ENCODE measurements at regions not wholly inside any gene's neighbourhood (a gene's known extent, or its start where the extent isn't known, plus 50 kb on each side); places are given as distances from the start of the nearest gene placed in this dataset.

GRCh38 chr7:21092766-21093702 is 306.3 kb upstream of the SP8 start:
- DNase-seq: no peak

DNA sequence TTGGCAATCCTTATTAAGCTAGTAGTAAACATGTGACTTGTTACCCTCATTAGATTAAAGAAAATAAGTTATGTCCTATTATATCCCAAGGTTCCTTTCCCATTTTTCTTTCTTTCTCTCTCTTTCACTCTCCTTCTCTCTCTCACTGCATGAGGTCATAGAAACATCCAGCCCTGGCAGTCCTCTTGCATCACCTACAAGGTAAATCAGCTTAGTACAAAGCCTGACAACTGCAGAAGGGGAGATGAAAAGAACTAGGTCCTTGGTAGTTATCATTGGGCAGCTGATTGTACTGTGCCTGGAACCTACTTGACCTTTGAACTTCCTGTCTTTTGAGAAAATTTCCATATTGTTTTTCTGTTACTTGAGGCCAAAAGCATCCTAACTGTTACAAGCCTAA is 307.9 kb upstream of the SP8 start:
- DNase-seq: no peak

DNA sequence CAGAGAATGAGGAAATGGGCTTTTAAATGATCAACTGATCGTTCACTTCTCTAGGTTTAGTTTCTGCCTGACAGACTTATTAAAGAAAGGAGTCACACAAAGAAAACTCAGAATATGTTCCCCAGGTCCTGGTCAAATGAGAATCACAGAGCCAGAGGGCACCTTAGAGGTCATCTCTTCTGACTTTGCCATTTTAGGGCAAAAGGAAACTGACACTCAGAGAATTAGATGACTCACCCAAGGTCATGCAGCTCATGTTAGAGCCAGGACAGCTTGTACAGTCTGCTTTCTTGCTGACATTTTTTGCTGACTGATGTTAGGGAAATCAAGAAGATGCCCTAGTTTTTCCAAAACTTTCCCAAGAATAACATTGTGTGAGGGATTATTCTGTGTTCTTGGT is 312.7 kb upstream of the SP8 start:
- no peak for DNase-seq

- no peak for DNase-seq
These were observed 313.3 kb upstream of the SP8 start for GRCh38 chr7:21099955-21100354.

- no peak for DNase-seq
These were observed 314.9 kb upstream of the SP8 start for GRCh38 chr7:21101541-21101940.

- no peak for DNase-seq
These were observed 316.9 kb upstream of the SP8 start for GRCh38 chr7:21103426-21104123.

DNA sequence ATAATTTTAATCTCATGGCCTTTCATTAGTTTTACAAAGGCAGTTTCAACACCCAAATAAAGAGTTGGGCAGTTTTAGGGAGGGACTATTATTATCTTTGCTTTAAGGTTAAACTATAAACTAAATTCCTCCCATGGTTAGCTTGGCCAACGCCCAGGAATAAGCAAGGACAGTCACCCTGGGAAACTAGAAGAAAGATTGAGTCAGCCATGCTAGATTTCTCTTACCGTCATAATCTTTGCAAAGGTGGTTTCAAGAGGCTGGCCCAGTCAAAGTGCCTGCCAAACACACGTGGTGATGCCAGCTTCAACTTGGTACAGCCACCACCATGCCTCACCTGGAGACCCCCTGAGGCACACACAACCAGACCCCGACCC is 317.4 kb upstream of the SP8 start:
- DNase-seq: no peak

GRCh38 chr7:21106296-21106732 is 319.6 kb upstream of the SP8 start:
- DNase-seq: no peak

GRCh38 chr7:21107101-21107500 is 320.4 kb upstream of the SP8 start:
- DNase-seq: no peak

DNA sequence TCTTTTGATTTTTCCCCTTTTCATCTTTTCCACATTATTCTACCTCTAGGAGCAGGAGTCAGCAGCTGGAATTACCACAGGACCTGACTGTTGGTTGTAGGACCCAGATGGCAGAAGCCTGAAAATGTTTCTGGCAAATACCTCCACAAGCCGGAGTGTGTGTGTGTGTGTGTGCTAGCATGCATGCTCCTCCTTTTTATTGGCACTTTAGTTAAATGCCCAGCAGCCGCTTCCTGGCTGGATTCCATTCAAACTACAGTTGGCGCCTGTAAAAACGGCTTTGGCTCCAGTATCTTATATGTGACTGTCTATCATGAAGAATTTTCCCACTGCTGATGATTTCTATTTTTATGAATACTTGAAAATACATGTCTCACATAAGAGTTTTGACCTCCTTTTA is 319.7 kb upstream of the SP4 start:
- DNase-seq: peak; percentile 23

- DNase-seq: no peak
These were observed 314.1 kb upstream of the SP4 start for GRCh38 chr7:21113609-21114415.

DNA sequence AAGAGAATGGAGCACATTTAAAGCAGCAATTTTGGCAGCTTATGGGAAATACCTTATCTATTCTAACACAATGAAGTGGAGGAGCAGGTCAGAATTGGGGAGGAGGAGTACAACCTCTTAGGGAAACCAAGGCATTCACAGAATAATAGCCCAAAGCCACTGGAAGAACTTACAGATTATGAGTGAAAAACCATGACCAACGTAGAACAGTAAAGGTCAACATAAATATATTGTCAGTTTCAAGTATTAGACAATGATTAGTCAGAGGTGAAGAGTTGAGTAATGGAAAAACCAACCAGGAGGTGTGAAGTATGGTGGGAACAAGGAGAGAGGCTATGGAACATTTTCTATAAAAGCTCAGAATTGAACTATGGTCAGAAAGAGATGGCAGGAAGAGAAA is 304.3 kb upstream of the SP4 start:
- DNase-seq: no peak

GRCh38 chr7:21125297-21125696 is 302.6 kb upstream of the SP4 start:
- no peak for DNase-seq

DNA sequence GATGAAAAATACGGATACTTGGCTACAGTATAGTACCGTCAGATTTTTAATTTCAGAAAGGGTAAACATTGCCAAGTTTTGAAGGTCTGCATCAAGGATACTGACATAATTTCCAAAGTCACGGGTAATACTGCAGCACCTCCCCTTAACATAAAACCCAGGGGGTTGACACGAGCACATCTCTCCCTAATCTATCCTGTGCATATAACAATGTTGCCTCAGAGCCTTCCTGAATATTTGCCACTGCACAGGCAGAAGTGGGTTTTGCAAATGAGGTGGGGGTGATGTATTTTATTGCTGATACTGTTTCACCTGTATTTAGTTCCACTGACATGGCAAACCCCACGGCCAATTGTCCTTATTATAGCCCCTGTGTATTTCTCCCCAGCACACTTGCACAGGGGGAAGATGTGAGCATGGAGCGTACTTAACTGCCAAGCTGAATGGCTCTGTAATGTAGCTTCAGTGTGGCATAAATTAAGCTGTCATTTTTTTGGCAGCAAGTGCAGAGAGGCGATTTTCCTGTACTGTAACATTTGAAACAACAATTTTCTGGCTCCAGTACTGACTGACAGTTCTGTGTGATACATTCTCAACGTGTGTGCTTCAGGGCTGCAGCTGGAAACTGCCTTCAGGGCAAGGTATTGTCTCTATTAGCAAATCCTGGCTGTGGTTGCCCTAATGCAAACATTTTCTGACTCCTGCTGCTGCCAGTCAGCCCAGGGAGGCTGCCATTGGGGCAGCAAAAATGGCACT is 299.6 kb upstream of the SP4 start:
- peak; percentile 22 for DNase-seq

DNA sequence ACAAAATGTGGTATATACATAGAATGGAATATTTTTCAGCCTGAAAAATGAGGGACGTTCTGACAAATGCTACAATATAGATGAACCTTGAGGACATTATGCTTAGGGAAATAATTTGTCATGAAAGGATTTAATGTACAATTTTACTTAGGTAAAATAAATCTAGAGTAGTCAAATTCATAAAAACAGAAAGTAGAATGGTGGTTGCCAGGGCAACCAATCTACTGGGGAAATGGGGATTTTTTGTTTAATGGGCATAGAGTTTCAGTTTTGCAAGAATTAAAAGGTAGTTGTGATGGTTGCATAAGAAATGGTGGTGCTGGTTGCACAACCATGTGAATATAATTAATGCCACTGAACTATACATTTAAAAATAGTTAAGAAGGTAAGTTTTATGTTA is 296.0 kb upstream of the SP4 start:
- no peak for DNase-seq

DNA sequence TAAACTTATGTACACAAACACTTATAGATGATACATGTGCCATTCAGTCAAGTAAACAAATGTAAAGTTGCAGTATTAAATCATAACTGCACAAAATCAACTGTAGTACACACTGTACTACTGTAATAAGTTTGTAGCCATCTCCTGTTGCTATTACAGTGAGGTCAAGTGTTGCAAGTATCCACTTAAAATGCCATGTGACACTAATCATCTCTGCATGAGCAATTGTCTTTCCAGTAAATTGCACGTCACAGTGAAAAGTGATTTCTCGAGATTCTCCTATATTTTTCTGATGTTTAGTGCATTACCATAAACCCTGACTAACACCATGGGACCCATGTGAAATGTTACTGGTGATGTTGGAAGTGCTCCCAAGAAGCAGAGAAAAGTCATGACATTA is 293.3 kb upstream of the SP4 start:
- DNase-seq: no peak

- DNase-seq: no peak
These were observed 292.4 kb upstream of the SP4 start for GRCh38 chr7:21135437-21135836.

- no peak for DNase-seq
These were observed 290.2 kb upstream of the SP4 start for GRCh38 chr7:21137640-21138039.

DNA sequence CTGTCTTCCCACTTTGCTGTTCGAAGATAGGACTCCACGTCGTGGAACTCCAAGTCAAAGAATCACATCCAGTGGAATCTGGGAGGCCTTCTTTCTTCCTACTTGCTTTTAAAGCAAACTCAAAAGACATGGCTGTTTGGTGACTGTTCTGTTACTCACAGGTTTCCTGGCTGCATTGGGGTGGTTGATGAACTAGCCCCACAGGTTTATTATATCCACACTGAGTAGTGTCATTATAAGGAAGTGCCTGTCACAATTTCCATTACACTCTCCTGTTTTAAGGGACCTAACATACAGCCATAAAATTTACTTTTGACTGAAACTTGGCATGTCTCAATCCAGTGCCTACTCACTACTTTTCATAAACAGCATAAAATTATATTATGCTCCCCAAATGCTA is 287.3 kb upstream of the SP4 start:
- DNase-seq: no peak

GRCh38 chr7:21141476-21141875 is 286.4 kb upstream of the SP4 start:
- DNase-seq: no peak

GRCh38 chr7:21142081-21142480 is 285.8 kb upstream of the SP4 start:
- no peak for DNase-seq

DNA sequence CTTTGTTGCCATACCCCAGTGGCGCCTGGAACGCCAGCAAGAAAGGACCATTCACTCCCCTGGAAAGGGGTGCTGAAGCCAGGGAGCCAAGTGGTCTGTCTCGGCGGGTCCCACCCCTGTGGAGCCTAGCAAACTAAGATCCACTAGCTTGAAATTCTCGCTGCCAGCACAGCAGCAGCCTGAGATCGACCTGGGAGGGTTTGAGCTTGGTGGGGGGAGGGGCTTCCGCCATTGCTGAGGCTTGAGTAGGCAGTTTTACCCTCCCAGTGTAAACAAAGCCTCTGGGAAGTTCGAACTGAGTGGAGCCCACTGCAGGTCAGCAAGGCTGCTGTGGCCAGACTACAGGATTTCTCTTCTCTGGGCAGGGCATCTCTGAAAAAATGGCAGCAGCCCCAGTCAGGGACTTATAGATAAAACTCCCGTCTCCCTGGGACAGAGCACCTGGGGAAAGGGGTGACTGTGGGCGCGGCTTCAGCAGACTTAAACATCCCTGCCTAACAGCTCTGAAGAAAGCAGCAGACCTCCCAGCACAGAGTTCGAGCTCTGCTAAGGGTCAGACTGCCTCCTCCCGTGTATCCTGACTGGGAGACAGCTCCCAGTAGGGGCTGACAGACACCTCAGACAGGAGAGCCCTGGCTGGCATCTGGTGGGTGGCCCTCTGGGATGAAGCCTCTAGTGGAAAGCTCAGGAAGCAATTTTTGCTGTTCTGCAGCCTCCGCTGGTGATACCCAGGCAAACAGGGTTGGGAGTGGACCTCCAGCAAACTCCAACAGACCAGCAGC is 281.1 kb upstream of the SP4 start:
- DNase-seq: no peak

Data from hindlimb muscle (tissue), 1 donor.